ENCODE measurements at regions not wholly inside any gene's neighbourhood (a gene's known extent, or its start where the extent isn't known, plus 50 kb on each side); places are given as distances from the start of the nearest gene placed in this dataset.

DNA sequence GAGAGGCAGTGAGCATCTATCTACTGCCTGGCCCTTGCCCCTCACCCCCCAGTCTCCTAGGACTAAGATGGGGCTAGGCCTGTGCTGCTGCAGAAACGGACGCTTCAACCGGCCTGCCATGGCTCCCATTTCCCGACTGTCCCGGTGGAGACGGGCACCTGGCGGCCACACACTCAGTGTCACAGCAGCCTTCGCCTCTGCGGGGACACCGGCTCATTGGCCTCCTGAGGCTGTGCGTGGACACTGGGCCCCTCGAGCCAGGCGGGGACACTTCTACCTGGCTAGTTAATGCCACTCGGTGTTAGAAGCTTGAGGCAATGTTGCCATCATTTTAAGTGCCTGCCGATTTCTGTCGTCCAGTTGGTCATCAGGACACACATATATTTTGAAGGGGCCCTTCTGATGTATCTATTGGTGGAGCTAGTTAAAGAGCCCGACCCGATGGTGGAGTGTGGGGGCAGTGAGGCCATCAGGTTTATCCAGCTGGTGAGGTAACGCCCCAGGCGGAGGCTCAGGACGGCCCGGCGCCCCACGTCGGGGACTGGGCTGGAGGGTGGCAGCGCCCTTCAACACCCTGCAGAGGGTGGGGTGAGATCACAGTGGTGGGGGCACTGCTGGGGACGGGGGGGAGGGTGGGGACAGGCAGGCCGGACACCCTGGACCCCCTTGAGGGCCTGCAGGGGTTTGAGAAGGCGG, 58.9 kb upstream of the GATA5 start:
- ChIA-PET CTCF (interaction anchor here (1.5 kb wide), 1 partner anchor 82 kb away, joined by 4 read pairs; no protein-coding TSS in a partner anchor), POLR2A (no interaction called here)
- Mint-ChIP-seq H3K27ac (ENCODE audit: low read depth, unreplicated experiment) (no peak overlapping the region), H3K4me3 (ENCODE audit: unreplicated experiment) (no peak overlapping the region), H3K36me3 (ENCODE audit: insufficient read depth, unreplicated experiment) (no peaks in the 10 kb centered on the region), H3K4me1 (ENCODE audit: insufficient read depth, unreplicated experiment) (no peaks in the 10 kb centered on the region), H3K27me3 (ENCODE audit: insufficient read depth, unreplicated experiment) (no peaks in the 10 kb centered on the region), H3K9me3 (ENCODE audit: unreplicated experiment) (no peaks in the 10 kb centered on the region)
- TF ChIP-seq, protein P1, sequence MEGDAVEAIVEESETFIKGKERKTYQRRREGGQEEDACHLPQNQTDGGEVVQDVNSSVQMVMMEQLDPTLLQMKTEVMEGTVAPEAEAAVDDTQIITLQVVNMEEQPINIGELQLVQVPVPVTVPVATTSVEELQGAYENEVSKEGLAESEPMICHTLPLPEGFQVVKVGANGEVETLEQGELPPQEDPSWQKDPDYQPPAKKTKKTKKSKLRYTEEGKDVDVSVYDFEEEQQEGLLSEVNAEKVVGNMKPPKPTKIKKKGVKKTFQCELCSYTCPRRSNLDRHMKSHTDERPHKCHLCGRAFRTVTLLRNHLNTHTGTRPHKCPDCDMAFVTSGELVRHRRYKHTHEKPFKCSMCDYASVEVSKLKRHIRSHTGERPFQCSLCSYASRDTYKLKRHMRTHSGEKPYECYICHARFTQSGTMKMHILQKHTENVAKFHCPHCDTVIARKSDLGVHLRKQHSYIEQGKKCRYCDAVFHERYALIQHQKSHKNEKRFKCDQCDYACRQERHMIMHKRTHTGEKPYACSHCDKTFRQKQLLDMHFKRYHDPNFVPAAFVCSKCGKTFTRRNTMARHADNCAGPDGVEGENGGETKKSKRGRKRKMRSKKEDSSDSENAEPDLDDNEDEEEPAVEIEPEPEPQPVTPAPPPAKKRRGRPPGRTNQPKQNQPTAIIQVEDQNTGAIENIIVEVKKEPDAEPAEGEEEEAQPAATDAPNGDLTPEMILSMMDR (IDR thresholded peaks at IDR 0.05; ENCODE audit: unreplicated experiment): no peak
- intact Hi-C loops (cut with micrococcal nuclease): no loop called here
- no TSS peak for BruUV-seq (replicated peaks)
- no peak for DNase-seq (ENCODE audit: unreplicated experiment)

DNA sequence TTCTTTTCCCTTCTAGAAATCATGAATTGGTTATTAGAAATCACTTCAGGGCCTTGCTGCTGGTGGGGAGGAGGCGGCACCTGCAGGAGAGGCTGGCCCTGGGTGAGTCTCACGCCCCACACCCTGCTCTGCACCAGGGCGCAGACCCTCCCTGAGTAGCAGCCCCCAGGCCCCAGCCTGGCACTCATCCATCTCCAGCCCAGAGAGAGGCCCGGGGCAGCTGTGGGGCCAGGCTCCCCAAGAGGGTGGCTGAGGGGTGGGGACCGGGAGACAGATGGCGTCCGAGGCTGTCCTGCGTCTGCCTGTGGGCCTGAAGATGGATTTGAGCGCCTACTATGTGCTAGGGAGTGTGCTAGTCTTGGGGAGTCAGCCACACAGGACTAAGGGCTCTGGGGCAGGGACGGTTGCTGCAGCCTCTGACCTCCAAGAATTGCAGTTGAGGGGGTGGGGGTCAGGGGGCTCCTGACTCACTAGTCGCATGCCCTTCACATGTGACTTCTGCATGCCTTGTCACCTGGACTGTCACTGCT, 59.6 kb upstream of the GATA5 start:
- H3K9me3 Mint-ChIP-seq (ENCODE audit: unreplicated experiment): no peaks in the 10 kb centered on the region
- no TSS peak for BruUV-seq (replicated peaks)
- no peaks in the 10 kb centered on the region for H3K4me1 Mint-ChIP-seq (ENCODE audit: insufficient read depth, unreplicated experiment)
- no peaks in the 10 kb centered on the region for H3K27me3 Mint-ChIP-seq (ENCODE audit: insufficient read depth, unreplicated experiment)
- H3K4me3 Mint-ChIP-seq (ENCODE audit: unreplicated experiment): no peak overlapping the region
- no peak for DNase-seq (ENCODE audit: unreplicated experiment)
- H3K36me3 Mint-ChIP-seq (ENCODE audit: insufficient read depth, unreplicated experiment): no peaks in the 10 kb centered on the region
- TF ChIP-seq, protein P1 (IDR thresholded peaks at IDR 0.05; ENCODE audit: unreplicated experiment): no peak
- ChIA-PET POLR2A (no interaction called here), CTCF (interaction anchor here (1.5 kb wide), 1 partner anchor 82 kb away, joined by 4 read pairs; no protein-coding TSS in a partner anchor)
- H3K27ac Mint-ChIP-seq (ENCODE audit: low read depth, unreplicated experiment): no peak overlapping the region
- intact Hi-C loops (cut with micrococcal nuclease): no loop called here

DNA sequence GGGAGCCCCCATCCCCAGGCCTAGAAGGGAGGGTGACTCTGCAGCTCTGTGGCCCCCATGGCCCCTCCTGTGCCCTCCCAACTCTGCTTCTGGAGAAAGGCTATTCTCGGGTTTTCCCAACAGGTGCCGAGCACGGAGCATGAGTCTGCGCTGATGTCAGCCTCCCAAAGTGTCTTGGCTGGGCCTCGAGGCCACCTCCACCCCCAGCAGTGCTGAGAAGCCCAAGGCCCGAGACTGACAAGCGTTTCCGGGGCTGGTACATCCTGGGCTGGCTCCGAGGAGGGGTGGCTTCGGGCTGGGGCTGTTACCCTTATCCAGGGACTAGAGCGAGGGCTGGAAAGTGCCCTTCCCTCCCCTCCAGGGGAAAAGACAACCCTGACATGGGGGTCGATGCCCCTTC, 60.2 kb upstream of the GATA5 start:
- BruUV-seq (replicated peaks): no TSS peak
- H3K4me3 Mint-ChIP-seq (ENCODE audit: unreplicated experiment): no peak overlapping the region
- intact Hi-C loops (cut with micrococcal nuclease): no loop called here

DNA sequence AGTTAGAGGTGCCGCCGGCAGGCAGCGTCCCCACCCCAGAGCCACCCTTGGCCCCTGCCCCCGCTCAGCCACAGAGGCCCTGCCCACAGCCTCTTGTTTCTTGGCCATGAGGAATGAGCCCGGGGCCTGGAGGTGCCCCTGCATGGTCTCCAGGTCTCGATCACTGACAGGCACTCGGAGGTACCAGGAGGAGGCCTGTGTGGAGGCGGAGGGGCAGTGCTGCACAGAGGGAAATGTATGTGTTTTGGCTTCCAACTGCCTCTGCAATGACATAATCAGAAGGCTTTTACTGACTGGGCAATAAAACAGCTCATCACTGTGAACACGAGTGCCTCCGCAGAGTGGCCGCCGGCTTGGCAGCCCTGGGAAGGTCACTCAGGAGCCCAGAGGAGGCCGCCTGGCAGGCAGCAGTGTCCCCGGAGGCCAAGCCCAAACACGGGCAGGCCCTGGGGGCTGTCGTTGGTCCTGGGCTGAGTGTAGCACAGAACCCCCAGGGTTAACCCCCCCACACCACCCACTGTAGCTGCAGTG, 61.1 kb upstream of the GATA5 start:
- Mint-ChIP-seq H3K36me3 (ENCODE audit: insufficient read depth, unreplicated experiment) (no peaks in the 10 kb centered on the region), H3K27ac (ENCODE audit: low read depth, unreplicated experiment) (no peak overlapping the region), H3K4me1 (ENCODE audit: insufficient read depth, unreplicated experiment) (no peaks in the 10 kb centered on the region), H3K4me3 (ENCODE audit: unreplicated experiment) (no peak overlapping the region), H3K9me3 (ENCODE audit: unreplicated experiment) (no peaks in the 10 kb centered on the region), H3K27me3 (ENCODE audit: insufficient read depth, unreplicated experiment) (peaks cover 11% of the 10 kb centered on the region)
- no TSS peak for BruUV-seq (replicated peaks)
- POLR2A ChIA-PET: no interaction called here
- TF ChIP-seq, protein P1 (IDR thresholded peaks at IDR 0.05; ENCODE audit: unreplicated experiment): no peak
- intact Hi-C loops (cut with micrococcal nuclease): no loop called here
- DNase-seq (ENCODE audit: unreplicated experiment): no peak
- CTCF ChIA-PET: no interaction called here

More for the DNA sequence above, 60.2 kb upstream of the GATA5 start:
- TF ChIP-seq, protein P1 (IDR thresholded peaks at IDR 0.05; ENCODE audit: unreplicated experiment): no peak
- CTCF ChIA-PET: interaction anchor here (0.6 to 1.5 kb wide), 2 partner anchors 20 to 81 kb away, joined by 3 to 4 read pairs; no protein-coding TSS in a partner anchor
- Mint-ChIP-seq H3K9me3 (ENCODE audit: unreplicated experiment) (no peaks in the 10 kb centered on the region), H3K36me3 (ENCODE audit: insufficient read depth, unreplicated experiment) (no peaks in the 10 kb centered on the region), H3K4me1 (ENCODE audit: insufficient read depth, unreplicated experiment) (no peaks in the 10 kb centered on the region), H3K27me3 (ENCODE audit: insufficient read depth, unreplicated experiment) (peaks cover 2% of the 10 kb centered on the region), H3K27ac (ENCODE audit: low read depth, unreplicated experiment) (no peak overlapping the region)
- POLR2A ChIA-PET: no interaction called here
- DNase-seq (ENCODE audit: unreplicated experiment): no peak
